Hepatocyte (in vitro differentiated cells): ENCODE measurements at regions not wholly inside any gene's neighbourhood (a gene's known extent, or its start where the extent isn't known, plus 50 kb on each side); places are given as distances from the start of the nearest gene placed in this dataset.

ENCODE experiments used
- DNase-seq: peaks from one replicate; pipeline ENCODE4 v3.0.0-alpha.2; 2016; ENCODE audit warnings: low spot score
- H2AFZ ChIP-seq: fragments of 200-600 bp; sonication (generic); 2 replicates; pipeline ENCODE4 v1.6.0; 2016; ENCODE audit warnings: antibody characterized with exemption, mild to moderate bottlenecking
- H3K27ac ChIP-seq: fragments of 200-600 bp; sonication (generic); 2 replicates; pipeline ENCODE4 v1.5.1; 2016; ENCODE audit warnings: mild to moderate bottlenecking
- H3K27me3 ChIP-seq: fragments of 200-600 bp; sonication (generic); 2 replicates; pipeline ENCODE4 v1.6.1; 2016
- H3K36me3 ChIP-seq: fragments of 200-600 bp; sonication (generic); replicated peaks from 2 replicates; pipeline ENCODE4 v1.5.1; 2016; ENCODE audit warnings: low read depth; ENCODE audit not compliant: insufficient read depth
- H3K4me1 ChIP-seq: fragments of 200-600 bp; sonication (generic); 2 replicates; pipeline ENCODE4 v1.5.1; 2016; ENCODE audit warnings: mild to moderate bottlenecking, moderate library complexity; ENCODE audit not compliant: insufficient read depth
- H3K4me2 ChIP-seq: fragments of 200-600 bp; sonication (generic); 2 replicates; pipeline ENCODE4 v1.6.0; 2016
- H3K4me3 ChIP-seq: fragments of 200-600 bp; sonication (generic); 2 replicates; pipeline ENCODE4 v1.5.1; 2016; ENCODE audit warnings: mild to moderate bottlenecking
- H3K79me2 ChIP-seq: fragments of 200-600 bp; sonication (generic); 2 replicates; pipeline ENCODE4 v1.6.0; 2017; ENCODE audit warnings: mild to moderate bottlenecking
- H3K9me2 ChIP-seq: fragments of 200-600 bp; sonication (generic); replicated peaks from 2 replicates; pipeline ENCODE4 v1.6.0; 2017; ENCODE audit warnings: mild to moderate bottlenecking; ENCODE audit not compliant: insufficient read depth
- H3K9me3 ChIP-seq: fragments of 200-600 bp; sonication (generic); 2 replicates; pipeline ENCODE4 v1.5.1; 2016; ENCODE audit warnings: low read depth, mild to moderate bottlenecking
- H4K20me1 ChIP-seq: fragments of 200-600 bp; sonication (generic); 2 replicates; pipeline ENCODE4 v1.6.0; 2016; ENCODE audit warnings: mild to moderate bottlenecking; ENCODE audit not compliant: insufficient read depth, poor library complexity, severe bottlenecking
- CTCF ChIP-seq: fragments of 200-600 bp; sonication (generic); IDR thresholded peaks from 2 replicates; pipeline ENCODE4 v1.5.1; 2016; ENCODE audit warnings: antibody characterized with exemption, mild to moderate bottlenecking; ENCODE audit not compliant: poor library complexity
- EZH2 ChIP-seq: fragments of 200-600 bp; sonication (generic); IDR thresholded peaks from 2 replicates; pipeline ENCODE4 v1.6.1; 2016; ENCODE audit warnings: antibody characterized with exemption, mild to moderate bottlenecking, borderline replicate concordance
- EZH2phosphoT487 ChIP-seq: fragments of 200-600 bp; sonication (generic); IDR thresholded peaks from one replicate; pipeline ENCODE4 v1.6.1; 2018; ENCODE audit warnings: antibody characterized with exemption, mild to moderate bottlenecking, low read depth, moderate library complexity; ENCODE audit not compliant: unreplicated experiment, severe bottlenecking
- WGBS: methylation state at CpG from one replicate; pipeline ENCODE4 v1.1.6; 2016; ENCODE audit warnings: low lambda C conversion rate; ENCODE audit errors: missing lambda C conversion rate; 5-methylcytosine and 5-hydroxymethylcytosine counted together

GRCh38 chr12:83515306-83516026 lies 828.8 kb downstream of the TMTC2 start:
- Histone ChIP-seq H4K20me1 (no peaks in the 10 kb centered on the region), H3K27ac (no peak overlapping the region), H3K9me2 (no peaks in the 10 kb centered on the region), H3K27me3 (no peaks in the 10 kb centered on the region), H3K4me1 (no peaks in the 10 kb centered on the region), H3K9me3 (no peaks in the 10 kb centered on the region), H3K4me3 (no peak overlapping the region), H2AFZ (no peak overlapping the region), H3K79me2 (no peaks in the 10 kb centered on the region), H3K4me2 (no peak overlapping the region), H3K36me3 (no peaks in the 10 kb centered on the region)
- WGBS: 96% methylated on average over 3 of the region's 3 CpGs
- no peak for DNase-seq
- no peak for TF ChIP-seq EZH2phosphoT487
- no peak for TF ChIP-seq CTCF
- no peak for TF ChIP-seq EZH2

GRCh38 chr12:83514372-83514771 lies 827.7 kb downstream of the TMTC2 start:
- H4K20me1 ChIP-seq: no peaks in the 10 kb centered on the region
- no peaks in the 10 kb centered on the region for H3K4me1 ChIP-seq
- TF ChIP-seq CTCF (no peak), EZH2phosphoT487 (no peak), EZH2 (no peak)
- no peaks in the 10 kb centered on the region for H3K27me3 ChIP-seq
- H3K9me3 ChIP-seq: no peaks in the 10 kb centered on the region
- H3K4me3 ChIP-seq: no peak overlapping the region
- no peak overlapping the region for H3K27ac ChIP-seq
- 85% methylated on average over 1 of the region's 1 CpG for WGBS
- H3K9me2 ChIP-seq: no peaks in the 10 kb centered on the region
- H2AFZ ChIP-seq: no peak overlapping the region
- no peaks in the 10 kb centered on the region for H3K36me3 ChIP-seq
- no peak for DNase-seq
- H3K79me2 ChIP-seq: no peaks in the 10 kb centered on the region
- H3K4me2 ChIP-seq: no peak overlapping the region

GRCh38 chr12:83506841-83507240 lies 820.1 kb downstream of the TMTC2 start:
- H3K27ac ChIP-seq: no peak overlapping the region
- no peaks in the 10 kb centered on the region for H3K9me2 ChIP-seq
- TF ChIP-seq CTCF: no peak
- TF ChIP-seq EZH2: no peak
- no peak for TF ChIP-seq EZH2phosphoT487
- no peak overlapping the region for H3K4me2 ChIP-seq
- no peak overlapping the region for H3K4me3 ChIP-seq
- H4K20me1 ChIP-seq: no peaks in the 10 kb centered on the region
- WGBS: 95% methylated on average over 5 of the region's 5 CpGs
- no peaks in the 10 kb centered on the region for H3K9me3 ChIP-seq
- no peaks in the 10 kb centered on the region for H3K79me2 ChIP-seq
- H3K4me1 ChIP-seq: no peaks in the 10 kb centered on the region
- H2AFZ ChIP-seq: no peak overlapping the region
- no peaks in the 10 kb centered on the region for H3K27me3 ChIP-seq
- H3K36me3 ChIP-seq: no peaks in the 10 kb centered on the region
- DNase-seq: no peak
